ENCODE measurements at regions not wholly inside any gene's neighbourhood (a gene's known extent, or its start where the extent isn't known, plus 50 kb on each side); places are given as distances from the start of the nearest gene placed in this dataset.

- DNase-seq: no peak
These were observed 92.2 kb downstream of the TEX51 start for GRCh38 chr2:126990605-126991532.

GRCh38 chr2:126994340-126994777 lies 95.7 kb downstream of the TEX51 start:
- DNase-seq: no peak

GRCh38 chr2:126995621-126996377 lies 97.1 kb downstream of the TEX51 start:
- no peak for DNase-seq

DNA sequence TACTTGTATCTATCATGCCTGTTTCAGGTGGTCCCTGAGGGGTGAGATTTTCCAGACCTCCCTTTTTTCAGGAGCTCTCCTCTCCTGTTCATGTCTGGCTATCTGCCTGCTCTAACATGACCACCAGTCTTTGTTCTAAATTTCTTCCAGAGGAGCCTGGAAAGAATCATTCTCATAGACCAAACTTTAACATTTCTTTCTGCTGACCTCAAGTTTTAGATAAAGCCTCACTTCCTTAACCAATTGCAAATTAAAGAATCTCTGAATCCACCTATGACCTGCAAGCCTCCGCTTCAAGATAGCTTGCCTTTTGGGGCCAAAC lies 97.6 kb downstream of the TEX51 start:
- no peak for DNase-seq

Data from T-helper 1 cell (primary cell).